ENCODE measurements at regions not wholly inside any gene's neighbourhood (a gene's known extent, or its start where the extent isn't known, plus 50 kb on each side); places are given as distances from the start of the nearest gene placed in this dataset.

DNA sequence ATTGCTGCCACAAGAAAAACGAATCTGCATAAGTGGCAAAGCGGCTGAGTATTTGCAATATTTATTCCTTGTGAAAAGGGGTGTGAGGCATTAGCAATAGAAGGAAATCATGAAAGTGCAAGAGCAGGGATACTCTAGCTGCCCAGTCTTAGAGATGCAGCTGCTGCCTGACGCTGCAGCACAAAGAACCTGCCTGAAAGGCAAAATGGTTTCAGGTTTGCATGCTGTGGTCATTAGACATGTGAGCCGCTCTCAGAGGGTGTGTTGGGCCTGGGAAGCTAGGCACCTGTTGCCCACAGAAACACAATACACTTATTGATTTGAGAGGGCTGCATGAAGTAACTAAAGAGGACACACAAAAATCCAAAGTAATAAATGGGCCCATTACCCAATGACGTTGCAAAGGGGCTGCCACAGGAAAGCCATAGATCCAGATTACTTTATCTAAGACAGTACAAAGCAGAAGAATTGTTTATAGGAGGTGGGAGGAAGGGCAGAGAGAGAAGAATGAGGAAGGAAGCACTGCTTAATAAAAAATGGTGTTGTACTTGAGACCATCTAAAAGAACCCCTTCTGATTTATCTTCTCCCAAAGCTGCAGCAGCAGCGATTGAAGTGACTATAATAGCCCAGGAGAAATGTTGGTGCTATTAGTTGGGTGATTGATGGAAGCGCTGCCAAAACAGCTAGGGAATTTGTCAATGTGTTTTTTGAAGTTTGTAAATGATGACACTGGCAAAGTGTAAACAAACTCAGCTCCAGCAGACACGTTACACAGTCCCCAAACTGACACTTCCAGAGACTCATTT is 492.4 kb upstream of the ACVR2A start:
- Histone ChIP-seq H3K27ac (ENCODE audit: low read depth, low read length) (no peak overlapping the region), H3K36me3 (ENCODE audit: control insufficient read depth, insufficient read depth, low read length) (no peaks in the 10 kb centered on the region), H3K27me3 (ENCODE audit: control insufficient read depth, insufficient read depth, low read length) (no peaks in the 10 kb centered on the region), H3K4me1 (ENCODE audit: control insufficient read depth, insufficient read depth, low read length) (no peaks in the 10 kb centered on the region), H3K4me3 (ENCODE audit: low read depth, low read length) (no peak overlapping the region), H3K9ac (ENCODE audit: low read length) (no peak overlapping the region), H3K9me3 (ENCODE audit: control insufficient read depth, insufficient read depth, low read depth, low read length) (no peaks in the 10 kb centered on the region)

DNA sequence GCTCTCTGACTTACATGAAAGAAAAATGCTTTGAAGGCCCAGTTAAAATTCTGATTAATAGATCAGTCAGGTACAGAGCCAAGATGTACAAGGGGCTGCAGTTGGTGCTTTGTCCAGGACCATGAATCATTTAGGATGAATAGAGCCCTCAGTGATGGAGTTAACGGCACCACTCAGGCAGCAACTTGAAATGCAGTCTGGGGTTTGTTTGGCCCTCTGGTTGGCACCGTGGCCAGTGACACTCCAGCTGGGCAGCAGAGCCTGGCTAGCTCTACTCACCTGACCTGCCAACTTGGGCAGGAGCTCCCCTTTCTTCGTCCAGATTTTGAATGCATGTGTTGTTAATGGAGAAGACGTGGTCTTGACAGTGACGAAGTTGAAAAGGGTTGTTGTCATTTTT is 493.0 kb upstream of the ACVR2A start:
- Histone ChIP-seq H3K9me3 (ENCODE audit: control insufficient read depth, insufficient read depth, low read depth, low read length) (no peaks in the 10 kb centered on the region), H3K27me3 (ENCODE audit: control insufficient read depth, insufficient read depth, low read length) (no peaks in the 10 kb centered on the region), H3K4me1 (ENCODE audit: control insufficient read depth, insufficient read depth, low read length) (no peaks in the 10 kb centered on the region), H3K4me3 (ENCODE audit: low read depth, low read length) (no peak overlapping the region), H3K27ac (ENCODE audit: low read depth, low read length) (no peak overlapping the region), H3K9ac (ENCODE audit: low read length) (no peak overlapping the region), H3K36me3 (ENCODE audit: control insufficient read depth, insufficient read depth, low read length) (no peaks in the 10 kb centered on the region)

DNA sequence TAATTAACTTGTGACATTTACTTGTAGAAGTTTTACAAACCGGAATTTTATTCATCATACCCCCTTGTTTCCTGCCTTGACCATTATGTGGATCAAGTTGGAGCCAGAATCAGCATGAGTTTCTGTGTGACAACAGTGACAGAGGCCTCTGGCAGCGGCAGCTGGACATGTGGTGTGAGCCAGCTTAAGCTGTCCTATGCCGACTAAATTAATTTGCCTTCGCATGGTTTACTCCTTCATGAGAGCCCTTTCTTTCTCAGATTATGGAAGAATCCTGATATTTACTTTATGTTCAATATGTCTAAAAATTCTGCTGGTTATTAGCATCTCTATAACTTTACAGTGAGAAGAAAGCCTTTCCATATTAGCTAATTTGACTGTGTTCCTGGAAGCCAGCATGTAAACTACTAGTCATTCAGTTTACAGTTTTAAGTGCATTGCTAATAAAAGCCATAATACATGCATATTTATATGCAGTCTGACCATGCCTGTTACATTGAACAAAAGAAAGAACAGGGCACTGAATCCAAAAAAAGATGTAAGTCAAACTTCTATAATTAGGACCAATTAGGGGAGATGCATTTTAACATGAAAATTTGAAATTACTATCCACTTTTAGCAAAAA is 495.8 kb upstream of the ACVR2A start:
- H3K4me1 ChIP-seq (ENCODE audit: control insufficient read depth, insufficient read depth, low read length), result no peaks in the 10 kb centered on the region
- no peak overlapping the region for H3K9ac ChIP-seq (ENCODE audit: low read length)
- no peak overlapping the region for H3K4me3 ChIP-seq (ENCODE audit: low read depth, low read length)
- no peaks in the 10 kb centered on the region for H3K27me3 ChIP-seq (ENCODE audit: control insufficient read depth, insufficient read depth, low read length)
- peaks cover 22% of the 10 kb centered on the region for H3K9me3 ChIP-seq (ENCODE audit: control insufficient read depth, insufficient read depth, low read depth, low read length)
- no peak overlapping the region for H3K27ac ChIP-seq (ENCODE audit: low read depth, low read length)
- H3K36me3 ChIP-seq (ENCODE audit: control insufficient read depth, insufficient read depth, low read length), result no peaks in the 10 kb centered on the region

DNA sequence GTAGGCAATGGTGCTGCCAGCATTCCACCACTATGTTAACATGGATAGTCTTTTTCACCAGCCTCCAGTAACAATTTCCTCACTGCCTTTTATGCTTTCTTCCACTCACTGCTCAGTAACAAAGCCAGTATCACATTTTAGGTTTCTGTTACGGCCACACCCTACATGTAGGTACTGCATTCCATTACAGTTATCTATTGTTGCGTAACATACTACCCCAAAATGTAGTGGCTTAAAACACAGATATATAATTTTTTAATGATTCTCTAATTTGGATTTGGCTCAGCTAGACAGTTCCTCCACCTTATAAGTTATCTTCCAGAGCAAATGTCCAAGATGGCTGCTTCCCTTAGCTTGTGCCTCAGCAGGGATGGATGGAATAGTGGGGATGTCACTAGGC is 498.7 kb upstream of the ACVR2A start:
- H3K9me3 ChIP-seq (ENCODE audit: control insufficient read depth, insufficient read depth, low read depth, low read length), result peaks cover 25% of the 10 kb centered on the region
- H3K4me3 ChIP-seq (ENCODE audit: low read depth, low read length), result no peak overlapping the region
- H3K4me1 ChIP-seq (ENCODE audit: control insufficient read depth, insufficient read depth, low read length), result no peaks in the 10 kb centered on the region
- H3K9ac ChIP-seq (ENCODE audit: low read length), result no peak overlapping the region
- no peaks in the 10 kb centered on the region for H3K27me3 ChIP-seq (ENCODE audit: control insufficient read depth, insufficient read depth, low read length)
- no peak overlapping the region for H3K27ac ChIP-seq (ENCODE audit: low read depth, low read length)
- H3K36me3 ChIP-seq (ENCODE audit: control insufficient read depth, insufficient read depth, low read length), result no peaks in the 10 kb centered on the region

DNA sequence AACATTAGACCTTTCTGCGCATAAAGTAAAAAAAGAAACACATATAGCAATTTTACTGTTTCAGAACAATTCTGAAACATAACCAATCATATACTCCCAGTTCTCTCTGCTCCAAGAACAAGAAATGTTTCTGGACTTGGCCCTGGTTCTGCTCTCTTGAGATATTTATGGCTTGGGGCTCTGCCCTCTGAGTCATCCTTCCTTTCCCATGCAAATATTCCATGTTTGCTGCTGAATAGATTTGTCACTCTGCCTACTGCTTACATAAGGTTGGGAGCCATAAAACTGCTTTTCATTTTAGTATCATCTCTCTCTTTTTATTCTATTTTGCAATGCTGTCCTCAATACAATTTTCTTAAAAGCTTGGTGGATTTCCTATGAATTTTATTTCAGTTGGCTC is 499.6 kb upstream of the ACVR2A start:
- H3K9ac ChIP-seq (ENCODE audit: low read length), result no peak overlapping the region
- no peak overlapping the region for H3K4me3 ChIP-seq (ENCODE audit: low read depth, low read length)
- peaks cover 25% of the 10 kb centered on the region for H3K9me3 ChIP-seq (ENCODE audit: control insufficient read depth, insufficient read depth, low read depth, low read length)
- H3K27me3 ChIP-seq (ENCODE audit: control insufficient read depth, insufficient read depth, low read length), result no peaks in the 10 kb centered on the region
- H3K4me1 ChIP-seq (ENCODE audit: control insufficient read depth, insufficient read depth, low read length), result no peaks in the 10 kb centered on the region
- no peaks in the 10 kb centered on the region for H3K36me3 ChIP-seq (ENCODE audit: control insufficient read depth, insufficient read depth, low read length)
- H3K27ac ChIP-seq (ENCODE audit: low read depth, low read length), result no peak overlapping the region

DNA sequence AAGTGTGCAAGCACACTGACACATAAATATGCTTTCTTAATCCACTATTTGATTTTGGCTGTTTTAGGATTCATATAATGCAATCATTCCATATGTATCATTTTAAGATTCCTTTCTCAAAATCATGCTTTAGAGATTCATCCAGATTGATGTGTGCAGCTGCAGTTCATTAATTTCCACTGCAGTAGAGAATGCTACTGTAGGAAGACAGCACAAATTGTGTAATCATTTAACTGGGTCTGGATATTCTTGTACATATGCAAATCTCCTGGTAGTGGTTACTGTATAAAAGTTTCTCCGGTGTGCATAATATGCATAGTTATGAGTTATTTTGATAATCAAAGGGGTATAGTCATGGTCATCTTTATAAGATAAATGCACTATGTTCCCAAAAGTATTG is 502.5 kb upstream of the ACVR2A start:
- H3K4me1 ChIP-seq (ENCODE audit: control insufficient read depth, insufficient read depth, low read length), result no peaks in the 10 kb centered on the region
- no peaks in the 10 kb centered on the region for H3K36me3 ChIP-seq (ENCODE audit: control insufficient read depth, insufficient read depth, low read length)
- H3K4me3 ChIP-seq (ENCODE audit: low read depth, low read length), result no peak overlapping the region
- no peak overlapping the region for H3K9ac ChIP-seq (ENCODE audit: low read length)
- H3K27me3 ChIP-seq (ENCODE audit: control insufficient read depth, insufficient read depth, low read length), result no peaks in the 10 kb centered on the region
- peaks cover 25% of the 10 kb centered on the region for H3K9me3 ChIP-seq (ENCODE audit: control insufficient read depth, insufficient read depth, low read depth, low read length)
- H3K27ac ChIP-seq (ENCODE audit: low read depth, low read length), result no peak overlapping the region

DNA sequence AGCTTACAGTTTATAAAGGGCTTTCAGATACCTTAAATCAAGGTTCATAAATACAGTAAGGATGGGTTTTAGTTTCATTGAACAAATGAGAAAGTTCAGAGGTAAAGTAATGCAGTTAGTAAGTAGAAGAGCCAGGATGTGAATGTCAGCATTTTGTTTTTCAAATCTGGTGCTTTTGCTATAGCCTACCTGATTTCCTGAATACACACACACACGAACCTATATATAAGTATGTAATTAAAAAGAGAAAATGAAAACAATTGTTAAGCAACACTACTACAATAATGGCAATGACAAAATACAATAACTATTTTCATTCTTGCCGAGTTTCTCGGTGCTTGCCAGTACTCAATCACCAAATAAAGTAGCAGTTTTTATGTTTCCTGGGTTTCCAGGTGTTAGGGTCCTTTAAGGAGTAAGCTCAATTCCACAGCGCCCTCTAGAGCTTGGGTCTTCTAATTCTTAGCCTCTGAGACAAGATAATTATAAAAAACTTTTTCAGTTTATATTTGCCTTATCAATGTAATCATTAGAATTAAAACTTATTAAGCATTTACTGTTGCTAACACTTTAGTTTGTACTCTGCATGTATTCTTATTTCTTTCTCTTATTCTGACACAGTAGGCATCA is 512.9 kb upstream of the ACVR2A start:
- Histone ChIP-seq H3K9ac (ENCODE audit: low read length) (no peak overlapping the region), H3K4me1 (ENCODE audit: control insufficient read depth, insufficient read depth, low read length) (no peaks in the 10 kb centered on the region), H3K27me3 (ENCODE audit: control insufficient read depth, insufficient read depth, low read length) (no peaks in the 10 kb centered on the region), H3K27ac (ENCODE audit: low read depth, low read length) (no peak overlapping the region), H3K36me3 (ENCODE audit: control insufficient read depth, insufficient read depth, low read length) (no peaks in the 10 kb centered on the region), H3K9me3 (ENCODE audit: control insufficient read depth, insufficient read depth, low read depth, low read length) (no peaks in the 10 kb centered on the region), H3K4me3 (ENCODE audit: low read depth, low read length) (no peak overlapping the region)

DNA sequence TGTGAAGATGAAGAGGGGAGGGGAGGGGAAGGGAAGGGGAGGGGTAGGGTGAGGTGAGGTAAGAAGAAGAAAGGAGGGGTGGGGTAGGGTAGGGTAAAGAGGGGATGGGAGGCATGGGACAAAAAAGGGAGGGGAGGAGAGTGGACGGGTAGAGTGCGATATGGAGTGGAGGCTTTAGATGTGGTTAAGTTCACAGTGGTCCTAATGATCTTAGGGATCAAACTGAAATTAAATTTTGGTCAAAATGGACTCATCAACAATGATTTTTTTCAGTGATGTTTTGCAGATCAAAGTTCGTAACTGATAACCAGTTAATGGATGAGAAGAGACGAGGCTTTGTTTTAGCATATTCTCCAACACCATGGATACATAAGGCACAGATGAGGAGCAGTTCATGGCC is 513.9 kb upstream of the ACVR2A start:
- Histone ChIP-seq H3K36me3 (ENCODE audit: control insufficient read depth, insufficient read depth, low read length) (no peaks in the 10 kb centered on the region), H3K9ac (ENCODE audit: low read length) (no peak overlapping the region), H3K9me3 (ENCODE audit: control insufficient read depth, insufficient read depth, low read depth, low read length) (no peaks in the 10 kb centered on the region), H3K27ac (ENCODE audit: low read depth, low read length) (no peak overlapping the region), H3K27me3 (ENCODE audit: control insufficient read depth, insufficient read depth, low read length) (no peaks in the 10 kb centered on the region), H3K4me1 (ENCODE audit: control insufficient read depth, insufficient read depth, low read length) (no peaks in the 10 kb centered on the region), H3K4me3 (ENCODE audit: low read depth, low read length) (no peak overlapping the region)

DNA sequence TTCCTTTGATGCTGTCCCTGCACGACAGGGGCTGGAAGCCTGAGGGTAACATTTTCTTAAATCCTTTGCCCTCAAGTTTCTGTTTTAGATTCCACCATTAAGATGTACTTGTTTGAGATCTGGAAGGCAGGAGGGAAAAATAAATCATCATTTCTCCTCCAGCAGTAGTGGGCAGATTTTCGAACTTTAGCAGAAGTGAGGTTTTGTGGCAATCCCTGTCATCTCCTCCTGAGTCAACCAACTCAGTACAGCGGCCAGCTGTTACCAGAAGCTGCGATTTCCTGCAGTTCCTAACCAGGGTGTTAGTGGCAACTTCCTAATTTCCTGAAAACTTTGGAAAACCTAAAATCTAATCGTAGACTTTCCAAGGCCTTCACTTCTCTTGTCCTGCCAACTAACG is 517.2 kb upstream of the ACVR2A start:
- H3K4me3 ChIP-seq (ENCODE audit: low read depth, low read length), result no peak overlapping the region
- H3K4me1 ChIP-seq (ENCODE audit: control insufficient read depth, insufficient read depth, low read length), result no peaks in the 10 kb centered on the region
- no peaks in the 10 kb centered on the region for H3K9me3 ChIP-seq (ENCODE audit: control insufficient read depth, insufficient read depth, low read depth, low read length)
- no peaks in the 10 kb centered on the region for H3K27me3 ChIP-seq (ENCODE audit: control insufficient read depth, insufficient read depth, low read length)
- H3K36me3 ChIP-seq (ENCODE audit: control insufficient read depth, insufficient read depth, low read length), result no peaks in the 10 kb centered on the region
- no peak overlapping the region for H3K27ac ChIP-seq (ENCODE audit: low read depth, low read length)
- H3K9ac ChIP-seq (ENCODE audit: low read length), result no peak overlapping the region

DNA sequence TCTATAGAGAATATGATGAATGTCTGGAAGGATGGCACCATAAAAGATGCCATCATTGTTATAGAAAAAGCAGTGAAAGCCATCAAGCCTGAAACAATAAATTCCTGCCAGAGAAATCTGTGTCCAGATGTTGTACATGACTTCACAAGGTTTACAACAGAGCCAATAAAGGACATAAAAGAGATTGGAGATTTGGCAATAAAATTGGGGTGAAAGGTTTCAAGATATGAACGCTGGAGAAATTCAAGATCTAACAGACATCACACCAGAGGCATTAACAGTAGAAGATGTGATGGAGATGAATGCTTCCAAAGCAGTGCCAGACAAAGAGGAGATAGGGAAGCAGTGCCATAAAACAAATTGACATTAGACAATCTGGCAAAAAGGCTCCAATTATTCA is 518.8 kb upstream of the ACVR2A start:
- no peak overlapping the region for H3K27ac ChIP-seq (ENCODE audit: low read depth, low read length)
- H3K4me3 ChIP-seq (ENCODE audit: low read depth, low read length), result no peak overlapping the region
- H3K9me3 ChIP-seq (ENCODE audit: control insufficient read depth, insufficient read depth, low read depth, low read length), result peaks cover 13% of the 10 kb centered on the region
- no peaks in the 10 kb centered on the region for H3K27me3 ChIP-seq (ENCODE audit: control insufficient read depth, insufficient read depth, low read length)
- no peaks in the 10 kb centered on the region for H3K4me1 ChIP-seq (ENCODE audit: control insufficient read depth, insufficient read depth, low read length)
- no peaks in the 10 kb centered on the region for H3K36me3 ChIP-seq (ENCODE audit: control insufficient read depth, insufficient read depth, low read length)
- no peak overlapping the region for H3K9ac ChIP-seq (ENCODE audit: low read length)

DNA sequence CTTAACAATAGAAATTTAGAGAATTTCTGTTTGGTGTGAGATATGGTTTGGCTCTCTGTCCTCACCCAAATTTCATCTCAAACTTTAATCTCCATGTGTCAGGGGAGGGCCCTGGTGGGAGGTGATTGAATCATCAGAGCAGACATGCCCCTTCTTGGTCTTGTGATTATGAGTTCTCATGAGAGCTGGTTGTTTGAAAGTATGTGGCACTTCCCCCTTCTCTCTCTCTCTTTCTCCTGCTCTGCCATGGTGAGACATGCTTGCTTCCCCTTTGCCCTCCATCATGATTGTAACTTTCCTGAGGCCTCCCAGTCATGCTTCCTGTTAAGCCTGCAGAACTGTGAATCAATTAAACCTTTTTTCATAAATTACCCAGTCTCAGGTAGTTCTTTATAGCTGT is 524.7 kb upstream of the ACVR2A start:
- H3K36me3 ChIP-seq (ENCODE audit: control insufficient read depth, insufficient read depth, low read length), result no peaks in the 10 kb centered on the region
- no peaks in the 10 kb centered on the region for H3K4me1 ChIP-seq (ENCODE audit: control insufficient read depth, insufficient read depth, low read length)
- peaks cover 43% of the 10 kb centered on the region for H3K9me3 ChIP-seq (ENCODE audit: control insufficient read depth, insufficient read depth, low read depth, low read length)
- H3K9ac ChIP-seq (ENCODE audit: low read length), result no peak overlapping the region
- no peaks in the 10 kb centered on the region for H3K27me3 ChIP-seq (ENCODE audit: control insufficient read depth, insufficient read depth, low read length)
- no peak overlapping the region for H3K27ac ChIP-seq (ENCODE audit: low read depth, low read length)
- no peak overlapping the region for H3K4me3 ChIP-seq (ENCODE audit: low read depth, low read length)

Data from HUES6 (cell line).